HG03342 (cell line): ENCODE measurements at regions not wholly inside any gene's neighbourhood (a gene's known extent, or its start where the extent isn't known, plus 50 kb on each side); places are given as distances from the start of the nearest gene placed in this dataset.

Experiments
- ATAC-seq: cut with Tn5 transposase; IDR thresholded peaks from one replicate; pipeline ENCODE4 v1.9.1; 2021; ENCODE audit warnings: mild to moderate bottlenecking, moderate library complexity; ENCODE audit not compliant: unreplicated experiment

DNA sequence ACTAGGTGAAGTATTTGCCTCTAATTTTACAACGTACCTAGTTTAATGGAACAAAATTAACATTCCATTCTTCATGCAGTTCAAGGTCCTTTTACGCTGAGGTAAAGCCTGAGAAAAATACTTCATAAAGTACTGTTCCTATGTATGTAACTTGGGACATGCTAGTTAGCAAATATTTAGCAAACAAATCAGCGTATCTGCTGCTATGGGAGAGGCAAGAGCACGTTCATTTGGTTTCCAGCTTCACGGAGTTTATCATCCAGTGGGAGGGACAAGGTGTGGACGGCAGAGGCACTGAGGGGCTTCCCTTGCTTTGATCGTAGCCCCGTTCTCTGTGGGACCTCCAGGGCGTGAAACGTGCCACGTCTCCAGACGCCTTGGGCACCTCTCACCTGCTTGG lies 248.8 kb downstream of the IRS2 start:
- ATAC-seq = no peak

DNA sequence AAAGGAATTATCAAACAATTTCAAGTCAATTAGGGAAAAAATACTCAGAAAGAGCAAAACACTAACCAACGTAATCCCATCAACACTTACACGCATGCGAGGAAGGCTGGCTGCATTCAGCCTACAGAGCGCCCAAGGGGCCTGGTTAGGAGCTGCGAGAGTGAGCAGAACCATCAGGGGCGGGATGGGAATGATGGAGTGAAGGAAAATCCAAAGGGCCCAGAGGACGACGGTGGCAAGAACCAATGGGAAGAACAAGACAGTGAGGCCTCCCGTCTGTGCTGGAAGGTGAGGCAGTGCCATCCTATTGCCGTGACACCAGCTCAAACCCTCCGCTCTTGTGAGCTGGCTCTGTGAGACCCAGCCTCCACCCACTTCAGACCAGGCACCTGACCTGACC lies 253.0 kb downstream of the IRS2 start:
- no peak for ATAC-seq

DNA sequence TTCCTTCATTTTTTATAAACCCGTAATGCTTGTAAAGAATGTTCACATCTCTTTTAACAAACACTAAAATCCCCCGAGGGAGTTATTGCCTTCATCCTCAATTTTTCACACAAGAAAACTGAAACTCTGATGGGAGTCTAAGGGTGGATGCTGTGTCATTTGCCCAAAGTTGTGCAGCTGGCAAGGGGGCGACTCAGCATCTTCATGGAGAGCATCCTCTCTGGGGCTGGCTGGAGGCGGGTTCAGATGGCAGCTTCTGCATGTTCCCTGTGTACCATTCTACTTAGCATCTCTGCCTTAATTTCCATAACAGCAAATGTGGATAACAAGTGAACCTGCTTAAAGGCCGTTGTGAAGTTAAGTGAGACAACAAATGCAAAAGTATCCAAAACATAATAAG lies 256.4 kb downstream of the IRS2 start:
- ATAC-seq = no peak

GRCh38 chr13:109521719-109522118 lies 264.7 kb downstream of the IRS2 start:
- no peak for ATAC-seq

GRCh38 chr13:109517517-109517916 lies 268.9 kb downstream of the IRS2 start:
- ATAC-seq = no peak

- ATAC-seq = no peak
Measured at GRCh38 chr13:109516186-109516585, 270.2 kb downstream of the IRS2 start.

DNA sequence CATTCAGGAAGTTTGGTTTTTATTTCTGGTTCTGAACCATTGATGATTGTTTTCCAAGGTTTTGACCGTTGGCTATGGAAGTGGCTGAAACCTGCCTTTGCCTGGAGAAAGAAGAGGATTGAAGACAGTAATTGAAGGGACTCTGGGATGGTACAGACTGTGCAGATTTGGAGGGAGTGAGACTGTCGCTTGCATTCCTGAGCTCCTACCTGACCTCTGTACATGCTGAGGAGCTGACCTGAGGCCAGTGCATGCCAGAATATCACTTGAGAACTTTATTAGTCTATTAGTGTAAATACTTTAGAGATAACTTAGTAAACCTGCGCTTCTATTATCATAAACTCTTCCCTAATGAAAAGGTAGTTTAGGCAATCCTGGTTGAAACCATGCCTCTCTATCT lies 276.4 kb downstream of the IRS2 start:
- ATAC-seq = no peak

GRCh38 chr13:109509154-109509900 lies 277.1 kb downstream of the IRS2 start:
- no peak for ATAC-seq

GRCh38 chr13:109500146-109500773 lies 286.1 kb downstream of the IRS2 start:
- no peak for ATAC-seq

DNA sequence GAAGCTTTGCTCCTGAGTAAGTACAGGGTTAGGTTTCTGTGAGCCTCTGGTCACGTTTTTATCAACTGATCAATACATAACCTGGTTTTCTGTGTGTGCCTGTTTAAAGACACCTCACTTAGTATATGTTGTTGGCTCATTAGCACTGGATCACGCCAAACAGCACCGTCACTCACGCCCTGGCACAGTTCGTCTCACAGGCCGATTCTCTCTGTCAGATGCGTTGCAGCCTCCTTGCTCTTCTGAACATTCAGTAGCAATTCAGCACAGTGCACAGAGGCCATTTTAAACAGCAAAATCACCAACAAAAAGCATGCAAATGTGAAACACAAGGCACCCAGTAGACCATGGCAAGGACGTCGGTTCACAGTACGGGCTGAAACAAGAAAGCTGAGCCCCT lies 288.5 kb downstream of the IRS2 start:
- ATAC-seq = no peak

- ATAC-seq = no peak
Measured at GRCh38 chr13:109496216-109496615, 290.2 kb downstream of the IRS2 start.

DNA sequence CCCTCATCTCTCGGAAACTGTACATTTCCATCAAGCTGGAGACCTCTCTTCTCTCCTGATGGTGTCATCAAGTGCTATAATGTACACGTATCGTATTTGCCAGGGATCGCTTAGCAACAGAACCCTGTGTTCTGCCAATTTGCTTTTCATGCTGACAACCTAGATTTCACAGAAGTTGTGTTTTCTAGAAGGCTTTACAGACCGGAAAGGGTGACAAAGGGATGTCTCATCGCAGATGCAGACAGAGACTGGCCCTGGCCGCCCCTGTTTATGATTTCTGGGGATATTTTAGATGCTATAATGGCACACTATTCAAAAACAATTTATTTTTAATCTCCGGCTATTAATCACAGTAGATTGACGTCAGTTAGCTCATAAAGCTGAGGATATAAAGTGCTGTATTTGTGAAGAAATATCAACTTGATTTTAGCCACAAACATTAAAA lies 291.4 kb downstream of the IRS2 start:
- ATAC-seq = no peak

GRCh38 chr13:109485136-109485794 lies 301.1 kb downstream of the IRS2 start:
- ATAC-seq = no peak

DNA sequence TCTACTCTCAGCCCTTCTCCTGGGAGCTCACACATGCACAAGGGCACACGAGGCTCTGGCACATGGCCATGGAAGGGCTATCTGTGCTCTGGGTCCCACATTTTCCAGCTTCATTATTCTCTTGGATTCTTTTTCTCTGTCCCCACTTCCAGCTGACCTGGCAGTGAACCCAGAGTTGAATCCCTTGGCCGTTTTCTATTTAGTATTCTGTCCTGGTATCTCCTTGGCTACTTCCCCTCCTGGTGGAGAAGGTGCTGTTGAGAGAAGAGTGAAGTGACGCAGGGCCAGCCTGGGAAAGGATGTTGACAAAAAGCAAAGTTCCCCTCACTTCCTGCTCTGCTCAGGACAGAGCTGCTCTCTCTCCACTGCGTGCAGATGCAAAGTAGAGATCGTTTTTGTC lies 303.1 kb downstream of the IRS2 start:
- no peak for ATAC-seq

DNA sequence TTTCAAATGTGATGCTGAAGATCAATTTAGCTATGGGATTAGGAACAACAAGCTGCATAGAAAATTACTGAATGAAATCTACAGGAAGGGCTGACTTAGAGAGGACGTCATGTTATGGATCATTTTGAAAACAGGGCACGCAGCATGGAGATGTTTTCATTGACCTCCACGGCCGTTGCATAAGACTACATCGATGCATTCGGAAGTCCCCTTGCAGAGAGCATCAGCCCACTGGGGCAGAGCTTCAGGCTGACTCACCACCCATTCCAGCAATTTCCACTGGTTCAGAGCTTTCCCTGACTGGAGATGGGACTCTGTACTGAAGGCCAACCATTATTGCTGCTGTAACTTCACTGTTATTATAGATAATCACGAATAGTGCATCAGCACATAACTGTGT lies 305.3 kb downstream of the IRS2 start:
- no peak for ATAC-seq

DNA sequence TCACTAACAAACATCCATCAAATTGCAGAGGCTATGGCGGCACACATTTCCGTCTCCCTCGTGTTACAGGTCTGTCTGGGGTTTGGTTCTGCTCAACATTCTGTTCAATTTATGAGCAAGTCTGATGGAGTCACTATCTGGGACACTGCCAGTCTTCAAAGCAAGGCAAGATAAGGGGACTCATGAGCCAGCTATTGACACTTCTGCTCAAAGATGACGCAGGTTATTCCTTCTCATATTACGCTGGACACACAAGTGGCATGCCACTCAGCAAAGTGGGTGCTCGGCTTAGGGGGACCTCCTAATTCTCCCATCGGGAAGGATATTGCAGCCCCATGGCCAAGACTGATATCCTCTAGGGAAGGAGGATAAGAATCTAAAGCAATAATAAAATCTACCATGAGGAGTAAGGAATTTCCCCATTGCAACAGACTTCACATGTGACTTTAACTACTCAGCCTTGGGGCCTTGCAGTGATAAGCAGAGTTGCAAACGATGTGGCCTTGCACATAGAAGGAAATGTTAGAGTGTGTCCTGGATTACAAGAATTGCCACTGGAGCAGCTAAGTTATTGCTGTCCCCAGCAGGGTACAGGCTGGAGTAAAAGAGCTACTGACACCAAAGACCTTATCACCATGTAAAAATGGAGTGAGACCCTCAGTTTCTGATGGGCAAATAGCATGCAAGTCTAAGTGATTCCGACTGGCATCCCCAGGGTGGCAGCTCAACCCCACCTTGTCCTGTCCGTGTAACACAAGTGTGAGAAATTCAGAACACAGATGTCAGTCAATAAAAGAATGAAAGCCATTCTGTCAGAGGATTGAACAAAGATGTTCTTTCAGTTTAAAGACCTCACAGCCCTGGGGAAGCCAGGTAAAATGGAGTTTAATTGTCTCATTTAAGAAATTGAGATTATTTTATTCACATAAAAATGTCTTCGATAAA lies 306.1 kb downstream of the IRS2 start:
- ATAC-seq = no peak

- ATAC-seq = no peak
Measured at GRCh38 chr13:109479534-109479933, 306.8 kb downstream of the IRS2 start.

GRCh38 chr13:109476001-109476400 lies 310.4 kb downstream of the IRS2 start:
- no peak for ATAC-seq

- no peak for ATAC-seq
Measured at GRCh38 chr13:109468123-109468522, 318.3 kb downstream of the IRS2 start.

DNA sequence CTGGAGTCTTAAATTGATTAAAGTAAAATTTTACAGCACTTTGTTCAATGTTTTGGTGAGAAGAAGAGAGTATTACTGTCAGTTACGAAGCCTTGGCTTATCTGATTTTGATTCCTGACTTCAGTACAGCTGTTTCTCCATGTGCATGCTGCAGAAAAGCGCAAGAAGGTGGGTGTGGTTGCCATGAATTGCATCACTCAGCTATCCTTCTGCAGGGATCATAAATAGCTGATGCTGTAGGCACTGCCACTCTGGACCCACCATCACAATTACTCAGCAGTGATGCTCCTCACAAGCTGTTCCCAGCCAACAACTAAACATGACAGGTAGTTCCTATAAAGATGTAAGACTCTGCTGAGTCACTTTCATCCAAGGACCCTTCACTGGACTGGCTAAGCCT lies 321.2 kb downstream of the IRS2 start:
- no peak for ATAC-seq
